ENCODE measurements at regions not wholly inside any gene's neighbourhood (a gene's known extent, or its start where the extent isn't known, plus 50 kb on each side); places are given as distances from the start of the nearest gene placed in this dataset.
"Not testable (repeated sequence)": the region's sequence is repeated elsewhere in the genome, so short reads cannot be mapped to it uniquely, and the experiment has no call there.

DNA sequence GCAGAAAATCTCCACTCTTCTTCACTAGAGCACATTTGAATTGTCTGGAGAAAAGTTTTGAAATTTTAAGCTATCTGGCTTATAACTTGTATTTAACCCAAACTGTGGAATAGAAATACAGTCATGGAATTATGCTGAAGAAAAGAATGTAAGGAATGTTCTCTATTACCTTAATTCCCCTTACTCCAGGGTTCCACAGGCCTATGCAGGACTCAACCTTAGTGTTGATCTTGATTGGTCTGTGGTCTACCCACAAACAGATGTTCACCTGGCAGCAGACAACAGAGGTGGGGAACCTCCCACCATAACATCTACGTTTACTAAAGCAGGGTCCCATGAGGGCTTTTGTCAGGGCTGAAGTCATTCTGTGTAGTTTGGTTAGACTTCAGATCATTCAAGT, 189.3 kb upstream of the GPRIN3 start:
- DNase-seq (ENCODE audit: low read depth): no peak
- no peak overlapping the region for H3K4me3 ChIP-seq (ENCODE audit: low read depth, low read length)

DNA sequence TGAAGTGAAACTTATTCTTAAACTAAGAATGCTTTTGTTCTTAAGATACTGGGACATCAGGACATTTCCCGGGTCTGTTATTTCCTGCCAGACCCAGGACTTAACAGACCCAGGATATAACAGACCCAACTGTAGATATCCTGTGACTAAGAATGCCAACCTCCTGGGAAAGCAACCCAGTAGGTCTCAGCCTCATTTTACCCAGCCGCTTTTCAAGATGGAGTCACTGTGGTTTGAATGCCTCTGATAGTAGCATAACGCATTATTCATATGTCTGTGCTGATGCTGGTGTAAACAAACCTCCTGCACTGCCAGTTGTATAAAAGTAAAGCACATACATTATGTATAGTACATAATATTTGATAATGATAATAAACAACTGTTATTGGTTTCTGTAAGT, 185.8 kb upstream of the GPRIN3 start:
- TF ChIP-seq, protein P1, sequence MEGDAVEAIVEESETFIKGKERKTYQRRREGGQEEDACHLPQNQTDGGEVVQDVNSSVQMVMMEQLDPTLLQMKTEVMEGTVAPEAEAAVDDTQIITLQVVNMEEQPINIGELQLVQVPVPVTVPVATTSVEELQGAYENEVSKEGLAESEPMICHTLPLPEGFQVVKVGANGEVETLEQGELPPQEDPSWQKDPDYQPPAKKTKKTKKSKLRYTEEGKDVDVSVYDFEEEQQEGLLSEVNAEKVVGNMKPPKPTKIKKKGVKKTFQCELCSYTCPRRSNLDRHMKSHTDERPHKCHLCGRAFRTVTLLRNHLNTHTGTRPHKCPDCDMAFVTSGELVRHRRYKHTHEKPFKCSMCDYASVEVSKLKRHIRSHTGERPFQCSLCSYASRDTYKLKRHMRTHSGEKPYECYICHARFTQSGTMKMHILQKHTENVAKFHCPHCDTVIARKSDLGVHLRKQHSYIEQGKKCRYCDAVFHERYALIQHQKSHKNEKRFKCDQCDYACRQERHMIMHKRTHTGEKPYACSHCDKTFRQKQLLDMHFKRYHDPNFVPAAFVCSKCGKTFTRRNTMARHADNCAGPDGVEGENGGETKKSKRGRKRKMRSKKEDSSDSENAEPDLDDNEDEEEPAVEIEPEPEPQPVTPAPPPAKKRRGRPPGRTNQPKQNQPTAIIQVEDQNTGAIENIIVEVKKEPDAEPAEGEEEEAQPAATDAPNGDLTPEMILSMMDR (IDR thresholded peaks at IDR 0.05; ENCODE audit: insufficient read depth, low read depth, low read length): no peak
- no peak overlapping the region for H3K4me3 ChIP-seq (ENCODE audit: low read depth, low read length)
- no peak for DNase-seq (ENCODE audit: low read depth)

More for the DNA sequence above, 189.3 kb upstream of the GPRIN3 start:
- TF ChIP-seq, protein P1 (IDR thresholded peaks at IDR 0.05; ENCODE audit: insufficient read depth, low read depth, low read length): no peak

DNA sequence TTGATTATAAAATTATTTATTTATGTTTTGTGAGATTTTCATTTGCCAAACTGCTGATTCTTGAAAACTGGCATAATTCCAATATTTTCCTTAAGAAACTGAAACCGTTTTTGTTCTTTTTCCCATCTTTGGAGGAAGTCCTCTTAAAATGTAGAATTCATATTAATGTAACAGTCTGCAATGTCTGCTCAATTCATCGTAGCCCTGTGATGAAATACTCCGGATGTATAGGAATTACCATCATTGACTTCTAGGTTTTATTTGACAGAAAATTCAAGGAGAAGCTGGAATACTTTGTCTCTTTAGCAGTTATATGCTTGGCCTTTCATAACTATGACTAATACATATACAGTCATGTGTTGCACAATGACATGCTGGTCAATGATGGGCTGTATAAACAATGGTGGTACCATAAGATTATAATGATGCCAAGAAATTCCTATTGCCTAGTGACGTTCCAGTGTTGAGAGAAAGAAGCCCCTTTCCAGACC, 185.0 kb upstream of the GPRIN3 start:
- H3K4me3 ChIP-seq (ENCODE audit: low read depth, low read length): no peak overlapping the region
- TF ChIP-seq, protein P1 (IDR thresholded peaks at IDR 0.05; ENCODE audit: insufficient read depth, low read depth, low read length): no peak
- peak; percentile 93 for DNase-seq (ENCODE audit: low read depth)

DNA sequence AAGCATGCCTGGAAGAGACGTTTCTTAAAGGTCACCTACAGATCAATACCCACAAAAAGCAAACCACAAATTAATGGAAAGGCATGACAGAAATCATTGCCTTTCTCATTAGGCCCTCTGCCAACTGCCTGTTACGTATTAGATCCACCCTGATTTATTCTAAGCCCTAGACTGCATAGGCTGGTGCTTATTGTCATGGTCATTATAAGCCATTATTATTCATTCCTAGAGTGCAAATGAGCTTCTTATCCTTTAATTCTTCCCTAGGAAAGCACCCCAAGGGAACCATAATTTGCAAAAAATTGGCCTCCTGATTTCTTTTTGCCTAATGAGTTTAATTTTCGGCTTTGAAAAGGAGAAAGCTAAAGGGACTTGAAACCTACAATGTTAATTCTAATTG, 184.2 kb upstream of the GPRIN3 start:
- no peak overlapping the region for H3K4me3 ChIP-seq (ENCODE audit: low read depth, low read length)
- TF ChIP-seq, protein P1 (IDR thresholded peaks at IDR 0.05; ENCODE audit: insufficient read depth, low read depth, low read length): no peak
- DNase-seq (ENCODE audit: low read depth): no peak

DNA sequence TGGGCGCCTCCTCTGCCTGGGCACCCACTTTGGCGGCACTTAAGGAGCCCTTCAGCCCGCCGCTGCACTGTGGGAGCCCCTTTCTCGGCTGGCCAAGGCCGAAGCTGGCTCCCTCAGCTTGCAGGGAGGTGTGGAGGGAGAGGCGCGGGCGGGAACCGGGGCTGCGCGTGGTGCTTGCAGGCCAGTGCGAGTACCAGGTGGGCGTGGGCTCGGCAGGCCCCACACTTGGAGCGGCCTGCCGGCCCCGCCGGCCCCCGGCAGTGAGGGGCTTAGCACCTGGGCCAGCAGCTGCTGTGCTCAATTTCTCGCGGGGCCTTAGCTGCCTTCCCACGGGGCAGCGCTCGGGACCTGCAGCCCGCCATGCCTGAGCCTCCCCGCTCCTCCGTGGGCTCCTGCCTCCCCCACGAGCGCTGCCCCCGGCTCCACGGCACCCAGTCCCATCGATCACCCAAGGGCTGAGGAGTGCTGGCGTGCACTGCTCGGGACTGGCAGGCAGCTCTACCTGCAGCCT, 182.4 kb upstream of the GPRIN3 start:
- not testable (repeated sequence) for H3K4me3 ChIP-seq (ENCODE audit: low read depth, low read length); DNase-seq (ENCODE audit: low read depth)

DNA sequence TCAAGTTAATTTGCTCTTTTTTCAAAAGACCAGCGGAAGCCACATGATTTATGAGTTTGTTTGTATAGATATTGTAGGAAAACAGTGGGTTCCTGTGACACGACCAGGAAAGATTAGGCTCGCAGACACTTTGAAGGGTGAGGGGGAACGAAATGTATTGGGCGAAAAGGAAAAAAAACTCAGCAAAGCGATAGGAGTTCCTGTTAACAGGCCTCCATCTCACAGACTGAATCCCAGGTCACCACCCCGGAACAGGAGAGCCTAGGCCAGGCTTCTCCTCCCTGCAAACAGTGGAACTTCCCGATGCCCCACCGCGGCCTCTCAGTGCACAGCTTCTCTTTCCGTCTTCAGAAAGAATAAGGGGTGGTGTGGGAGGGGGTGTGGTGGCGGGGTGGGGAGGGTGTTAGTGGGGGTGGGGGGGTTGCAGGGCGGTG, 181.8 kb upstream of the GPRIN3 start:
- TF ChIP-seq, protein P1 (IDR thresholded peaks at IDR 0.05; ENCODE audit: insufficient read depth, low read depth, low read length): no peak
- DNase-seq (ENCODE audit: low read depth): no peak

DNA sequence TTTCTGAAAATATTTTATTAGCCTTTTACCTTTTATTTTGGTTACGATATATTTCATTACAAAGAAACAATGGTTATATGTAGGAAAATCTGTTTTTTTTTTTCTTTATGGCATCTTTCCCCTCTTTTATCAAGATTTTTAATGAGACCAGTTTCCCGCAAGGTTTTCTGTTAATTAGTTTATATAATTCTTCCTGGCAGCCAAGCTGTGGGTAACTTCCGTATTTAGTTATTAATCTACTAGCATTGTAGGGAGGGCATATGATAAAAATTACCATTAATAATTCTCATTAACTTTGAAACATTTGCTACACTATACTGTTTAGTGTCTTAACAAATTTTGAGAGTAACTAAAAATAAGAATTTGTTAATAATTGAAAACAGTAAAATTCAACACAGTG, 181.1 kb upstream of the GPRIN3 start:
- no peak overlapping the region for H3K4me3 ChIP-seq (ENCODE audit: low read depth, low read length)
- TF ChIP-seq, protein P1 (IDR thresholded peaks at IDR 0.05; ENCODE audit: insufficient read depth, low read depth, low read length): no peak
- DNase-seq (ENCODE audit: low read depth): no peak

More for the DNA sequence above, 181.8 kb upstream of the GPRIN3 start:
- H3K4me3 ChIP-seq (ENCODE audit: low read depth, low read length): no peak overlapping the region
